ENCODE measurements at regions not wholly inside any gene's neighbourhood (a gene's known extent, or its start where the extent isn't known, plus 50 kb on each side); places are given as distances from the start of the nearest gene placed in this dataset.

- Histone ChIP-seq H3K9ac (ENCODE audit: low read length) (no peak overlapping the region), H3K36me3 (replicated peaks in 1 of 2; ENCODE audit: control extremely low read depth in 1 of 2, control insufficient read depth in 1 of 2, extremely low read depth in 1 of 2, insufficient read depth in 2 of 2, low read length in 1 of 2) (no peaks in the 10 kb centered on the region), H3K4me1 (ENCODE audit: control insufficient read depth in 2 of 2, insufficient read depth in 2 of 2, low read length in 2 of 2) (no peaks in the 10 kb centered on the region), H3K79me2 (ENCODE audit: control insufficient read depth, insufficient read depth, low read length) (no peaks in the 10 kb centered on the region), H3K4me2 (replicated peaks; ENCODE audit: low read depth, low read length, poor library complexity, severe bottlenecking) (no peak overlapping the region), H4K20me1 (ENCODE audit: control insufficient read depth, insufficient read depth, low read length, poor library complexity, severe bottlenecking) (no peaks in the 10 kb centered on the region), H3K4me3 (ENCODE audit: control extremely low read depth in 1 of 5, extremely low read depth in 1 of 5, insufficient read depth in 1 of 5, low read depth in 2 of 5, low read length in 4 of 5) (no peak overlapping the region), H3K9me3 (ENCODE audit: control extremely low read depth in 1 of 3, control insufficient read depth in 2 of 3, insufficient read depth in 1 of 3, low read length in 2 of 3) (peaks cover 0 to 6% (median 0%) of the 10 kb centered on the region in 3 donors), H2AFZ (ENCODE audit: insufficient read depth, low read depth, low read length, poor library complexity, severe bottlenecking) (no peak overlapping the region), H3K27ac (ENCODE audit: low read length in 2 of 2) (no peak overlapping the region), H3K27me3 (replicated peaks in 1 of 4; ENCODE audit: control extremely low read depth in 1 of 4, control insufficient read depth in 3 of 4, insufficient read depth in 4 of 4, low read length in 3 of 4) (no peaks in the 10 kb centered on the region)
- 96% methylated on average over 3 of the region's 6 CpGs for WGBS (ENCODE audit: insufficient coverage)
- DNase-seq (no peak), ATAC-seq (ENCODE audit: low read depth) (no peak)
- intact Hi-C loops (cut with micrococcal nuclease), result no loop called here
- peaks cover 2% of the 10 kb centered on the region for H3K9me3 Mint-ChIP-seq (ENCODE audit: insufficient read depth)
- H3K27ac Mint-ChIP-seq, result no peak overlapping the region
- TF ChIP-seq CTCF (IDR thresholded peaks at IDR 0.05), result no peak
- no peak for TF ChIP-seq EZH2 (IDR thresholded peaks at IDR 0.05; ENCODE audit: borderline replicate concordance, insufficient read depth, low read depth, low read length, poor library complexity, severe bottlenecking)
- no peaks in the 10 kb centered on the region for H3K27me3 Mint-ChIP-seq
- no peaks in the 10 kb centered on the region for H3K4me1 Mint-ChIP-seq
- CTCF ChIA-PET, result no interaction called here
- POLR2A ChIA-PET, result no interaction called here
- H3K4me3 Mint-ChIP-seq, result no peak overlapping the region
Measured at GRCh38 chr5:4636378-4636777, 503.8 kb upstream of the ADAMTS16 start.

GRCh38 chr5:4639946-4640345 lies 500.2 kb upstream of the ADAMTS16 start:
- intact Hi-C loops (cut with micrococcal nuclease), result no loop called here
- DNase-seq (no peak), ATAC-seq (ENCODE audit: low read depth) (no peak)
- Histone ChIP-seq H3K79me2 (ENCODE audit: control insufficient read depth, insufficient read depth, low read length) (no peaks in the 10 kb centered on the region), H3K27ac (ENCODE audit: low read length in 2 of 2) (no peak overlapping the region), H3K9me3 (ENCODE audit: control extremely low read depth in 1 of 3, control insufficient read depth in 2 of 3, insufficient read depth in 1 of 3, low read length in 2 of 3) (peaks cover 0 to 20% (median 0%) of the 10 kb centered on the region in 3 donors), H3K4me2 (replicated peaks; ENCODE audit: low read depth, low read length, poor library complexity, severe bottlenecking) (no peak overlapping the region), H3K27me3 (replicated peaks in 1 of 4; ENCODE audit: control extremely low read depth in 1 of 4, control insufficient read depth in 3 of 4, insufficient read depth in 4 of 4, low read length in 3 of 4) (no peaks in the 10 kb centered on the region), H4K20me1 (ENCODE audit: control insufficient read depth, insufficient read depth, low read length, poor library complexity, severe bottlenecking) (no peaks in the 10 kb centered on the region), H2AFZ (ENCODE audit: insufficient read depth, low read depth, low read length, poor library complexity, severe bottlenecking) (no peak overlapping the region), H3K9ac (ENCODE audit: low read length) (no peak overlapping the region), H3K4me1 (ENCODE audit: control insufficient read depth in 2 of 2, insufficient read depth in 2 of 2, low read length in 2 of 2) (no peaks in the 10 kb centered on the region), H3K4me3 (ENCODE audit: control extremely low read depth in 1 of 5, extremely low read depth in 1 of 5, insufficient read depth in 1 of 5, low read depth in 2 of 5, low read length in 4 of 5) (no peak overlapping the region), H3K36me3 (replicated peaks in 1 of 2; ENCODE audit: control extremely low read depth in 1 of 2, control insufficient read depth in 1 of 2, extremely low read depth in 1 of 2, insufficient read depth in 2 of 2, low read length in 1 of 2) (no peaks in the 10 kb centered on the region)
- Mint-ChIP-seq H3K9me3 (ENCODE audit: insufficient read depth) (peaks cover 2% of the 10 kb centered on the region), H3K27ac (no peak overlapping the region), H3K4me1 (no peaks in the 10 kb centered on the region), H3K27me3 (no peaks in the 10 kb centered on the region), H3K4me3 (no peak overlapping the region)
- POLR2A ChIA-PET, result no interaction called here
- CTCF ChIA-PET, result no interaction called here
- 81% methylated on average over 5 of the region's 11 CpGs for WGBS (ENCODE audit: insufficient coverage)
- TF ChIP-seq EZH2 (IDR thresholded peaks at IDR 0.05; ENCODE audit: borderline replicate concordance, insufficient read depth, low read depth, low read length, poor library complexity, severe bottlenecking) (no peak), CTCF (IDR thresholded peaks at IDR 0.05) (no peak)
